IPS DF 19.7 (cell line): ENCODE measurements at regions not wholly inside any gene's neighbourhood (a gene's known extent, or its start where the extent isn't known, plus 50 kb on each side); places are given as distances from the start of the nearest gene placed in this dataset.

Experiments used
- DNase-seq: peaks from one replicate; pipeline ENCODE4 v3.0.0-alpha.2; 2013; ENCODE audit warnings: low read depth, low spot score

- DNase-seq: no peak
These were observed 100.5 kb downstream of the AASDH start for GRCh38 chr4:56286763-56287162.

- DNase-seq: no peak
These were observed 103.9 kb downstream of the AASDH start for GRCh38 chr4:56283375-56283774.

- DNase-seq: no peak
These were observed 105.3 kb downstream of the AASDH start for GRCh38 chr4:56282004-56282403.

- no peak for DNase-seq
These were observed 110.7 kb downstream of the AASDH start for GRCh38 chr4:56276547-56276946.

GRCh38 chr4:56273391-56273790 is 113.9 kb downstream of the AASDH start:
- DNase-seq: no peak

GRCh38 chr4:56272927-56273326 is 114.4 kb downstream of the AASDH start:
- no peak for DNase-seq

GRCh38 chr4:56272003-56272402 is 115.3 kb downstream of the AASDH start:
- DNase-seq: no peak

- DNase-seq: no peak
These were observed 116.2 kb downstream of the AASDH start for GRCh38 chr4:56271131-56271530.

GRCh38 chr4:56267558-56267957 is 119.7 kb downstream of the AASDH start:
- no peak for DNase-seq

- DNase-seq: no peak
These were observed 122.4 kb downstream of the AASDH start for GRCh38 chr4:56264873-56265272.

- no peak for DNase-seq
These were observed 126.3 kb downstream of the AASDH start for GRCh38 chr4:56261027-56261426.

- no peak for DNase-seq
These were observed 127.0 kb downstream of the AASDH start for GRCh38 chr4:56260320-56260719.

- no peak for DNase-seq
These were observed 127.6 kb downstream of the AASDH start for GRCh38 chr4:56259655-56260054.

- DNase-seq: no peak
These were observed 131.5 kb downstream of the AASDH start for GRCh38 chr4:56255820-56256219.

GRCh38 chr4:56253666-56254305 is 133.5 kb downstream of the AASDH start:
- DNase-seq: no peak

GRCh38 chr4:56252561-56253152 is 134.6 kb downstream of the AASDH start:
- no peak for DNase-seq

- DNase-seq: no peak
These were observed 135.7 kb downstream of the AASDH start for GRCh38 chr4:56251556-56251955.

- no peak for DNase-seq
These were observed 136.5 kb downstream of the AASDH start for GRCh38 chr4:56250776-56251175.

GRCh38 chr4:56247646-56248045 is 139.6 kb downstream of the AASDH start:
- no peak for DNase-seq

GRCh38 chr4:56246233-56246610 is 141.1 kb downstream of the AASDH start:
- no peak for DNase-seq

- no peak for DNase-seq
These were observed 141.6 kb downstream of the AASDH start for GRCh38 chr4:56245547-56246232.

- DNase-seq: no peak
These were observed 142.6 kb downstream of the AASDH start for GRCh38 chr4:56244681-56245080.

GRCh38 chr4:56243107-56243506 is 144.2 kb downstream of the AASDH start:
- no peak for DNase-seq
